ENCODE measurements at regions not wholly inside any gene's neighbourhood (a gene's known extent, or its start where the extent isn't known, plus 50 kb on each side); places are given as distances from the start of the nearest gene placed in this dataset.

- TF ChIP-seq, protein P1, sequence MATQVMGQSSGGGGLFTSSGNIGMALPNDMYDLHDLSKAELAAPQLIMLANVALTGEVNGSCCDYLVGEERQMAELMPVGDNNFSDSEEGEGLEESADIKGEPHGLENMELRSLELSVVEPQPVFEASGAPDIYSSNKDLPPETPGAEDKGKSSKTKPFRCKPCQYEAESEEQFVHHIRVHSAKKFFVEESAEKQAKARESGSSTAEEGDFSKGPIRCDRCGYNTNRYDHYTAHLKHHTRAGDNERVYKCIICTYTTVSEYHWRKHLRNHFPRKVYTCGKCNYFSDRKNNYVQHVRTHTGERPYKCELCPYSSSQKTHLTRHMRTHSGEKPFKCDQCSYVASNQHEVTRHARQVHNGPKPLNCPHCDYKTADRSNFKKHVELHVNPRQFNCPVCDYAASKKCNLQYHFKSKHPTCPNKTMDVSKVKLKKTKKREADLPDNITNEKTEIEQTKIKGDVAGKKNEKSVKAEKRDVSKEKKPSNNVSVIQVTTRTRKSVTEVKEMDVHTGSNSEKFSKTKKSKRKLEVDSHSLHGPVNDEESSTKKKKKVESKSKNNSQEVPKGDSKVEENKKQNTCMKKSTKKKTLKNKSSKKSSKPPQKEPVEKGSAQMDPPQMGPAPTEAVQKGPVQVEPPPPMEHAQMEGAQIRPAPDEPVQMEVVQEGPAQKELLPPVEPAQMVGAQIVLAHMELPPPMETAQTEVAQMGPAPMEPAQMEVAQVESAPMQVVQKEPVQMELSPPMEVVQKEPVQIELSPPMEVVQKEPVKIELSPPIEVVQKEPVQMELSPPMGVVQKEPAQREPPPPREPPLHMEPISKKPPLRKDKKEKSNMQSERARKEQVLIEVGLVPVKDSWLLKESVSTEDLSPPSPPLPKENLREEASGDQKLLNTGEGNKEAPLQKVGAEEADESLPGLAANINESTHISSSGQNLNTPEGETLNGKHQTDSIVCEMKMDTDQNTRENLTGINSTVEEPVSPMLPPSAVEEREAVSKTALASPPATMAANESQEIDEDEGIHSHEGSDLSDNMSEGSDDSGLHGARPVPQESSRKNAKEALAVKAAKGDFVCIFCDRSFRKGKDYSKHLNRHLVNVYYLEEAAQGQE (IDR thresholded peaks at IDR 0.05; ENCODE audit: insufficient read depth in 1 of 2, low read depth in 2 of 2, low read length in 2 of 2), result no peak
- no peak for TF ChIP-seq POLR2AphosphoS5 (IDR thresholded peaks at IDR 0.05; ENCODE audit: low read depth, low read length)
- no peak for TF ChIP-seq FOXP2 (optimal IDR thresholded peaks at IDR 0.05; ENCODE audit: borderline replicate concordance, extremely low read depth, extremely low read length, insufficient read depth)
- no peak for TF ChIP-seq TAF1 (IDR thresholded peaks at IDR 0.05; ENCODE audit: borderline replicate concordance, insufficient read depth, low read length)
- no peak for TF ChIP-seq SIN3A (IDR thresholded peaks at IDR 0.05; ENCODE audit: borderline replicate concordance, insufficient read depth, low read length)
These were observed 120.9 kb upstream of the RND3 start for GRCh38 chr2:150608341-150608740.

GRCh38 chr2:150607390-150607811 lies 119.9 kb upstream of the RND3 start:
- TF ChIP-seq SIN3A (IDR thresholded peaks at IDR 0.05; ENCODE audit: borderline replicate concordance, insufficient read depth, low read length) (no peak), FOXP2 (optimal IDR thresholded peaks at IDR 0.05; ENCODE audit: borderline replicate concordance, extremely low read depth, extremely low read length, insufficient read depth) (no peak), POLR2AphosphoS5 (IDR thresholded peaks at IDR 0.05; ENCODE audit: low read depth, low read length) (no peak), TAF1 (IDR thresholded peaks at IDR 0.05; ENCODE audit: borderline replicate concordance, insufficient read depth, low read length) (no peak)
- TF ChIP-seq, protein P1 (IDR thresholded peaks at IDR 0.05; ENCODE audit: insufficient read depth in 1 of 2, low read depth in 2 of 2, low read length in 2 of 2), result no peak

- TF ChIP-seq SIN3A (IDR thresholded peaks at IDR 0.05; ENCODE audit: borderline replicate concordance, insufficient read depth, low read length) (no peak), FOXP2 (optimal IDR thresholded peaks at IDR 0.05; ENCODE audit: borderline replicate concordance, extremely low read depth, extremely low read length, insufficient read depth) (no peak), TAF1 (IDR thresholded peaks at IDR 0.05; ENCODE audit: borderline replicate concordance, insufficient read depth, low read length) (no peak), POLR2AphosphoS5 (IDR thresholded peaks at IDR 0.05; ENCODE audit: low read depth, low read length) (no peak)
- TF ChIP-seq, protein P1 (IDR thresholded peaks at IDR 0.05; ENCODE audit: insufficient read depth in 1 of 2, low read depth in 2 of 2, low read length in 2 of 2), result no peak
These were observed 119.1 kb upstream of the RND3 start for GRCh38 chr2:150606380-150607060.

GRCh38 chr2:150605664-150606063 lies 118.2 kb upstream of the RND3 start:
- TF ChIP-seq FOXP2 (optimal IDR thresholded peaks at IDR 0.05; ENCODE audit: borderline replicate concordance, extremely low read depth, extremely low read length, insufficient read depth) (no peak), TAF1 (IDR thresholded peaks at IDR 0.05; ENCODE audit: borderline replicate concordance, insufficient read depth, low read length) (no peak), SIN3A (IDR thresholded peaks at IDR 0.05; ENCODE audit: borderline replicate concordance, insufficient read depth, low read length) (no peak)

GRCh38 chr2:150601280-150602038 lies 114.0 kb upstream of the RND3 start:
- TF ChIP-seq TAF1 (IDR thresholded peaks at IDR 0.05; ENCODE audit: borderline replicate concordance, insufficient read depth, low read length) (no peak), POLR2AphosphoS5 (IDR thresholded peaks at IDR 0.05; ENCODE audit: low read depth, low read length) (no peak), FOXP2 (optimal IDR thresholded peaks at IDR 0.05; ENCODE audit: borderline replicate concordance, extremely low read depth, extremely low read length, insufficient read depth) (no peak), SIN3A (IDR thresholded peaks at IDR 0.05; ENCODE audit: borderline replicate concordance, insufficient read depth, low read length) (no peak)
- TF ChIP-seq, protein P1 (IDR thresholded peaks at IDR 0.05; ENCODE audit: insufficient read depth in 1 of 2, low read depth in 2 of 2, low read length in 2 of 2), result no peak

All from PFSK-1 (cell line).